Tongue (tissue), 1 donor: ENCODE measurements at regions not wholly inside any gene's neighbourhood (a gene's known extent, or its start where the extent isn't known, plus 50 kb on each side); places are given as distances from the start of the nearest gene placed in this dataset.
A peak's percentile ranks its signal among the peaks of the same experiment; 100 is the strongest.

Experiments
- DNase-seq: peaks from one replicate; pipeline ENCODE4 v3.0.0-alpha.2; 2015

GRCh38 chr2:235170016-235170415, 218.2 kb downstream of the SH3BP4 start:
- peak; percentile 45 for DNase-seq

- peak; percentile 80 for DNase-seq
Measured at GRCh38 chr2:235170536-235171521, 219.0 kb downstream of the SH3BP4 start.

GRCh38 chr2:235171550-235172031, 219.8 kb downstream of the SH3BP4 start:
- DNase-seq, result no peak

- no peak for DNase-seq
Measured at GRCh38 chr2:235180642-235181041, 228.8 kb downstream of the SH3BP4 start.

- no peak for DNase-seq
Measured at GRCh38 chr2:235183786-235184185, 232.0 kb downstream of the SH3BP4 start.

GRCh38 chr2:235187806-235188205, 236.0 kb downstream of the SH3BP4 start:
- DNase-seq, result no peak

- no peak for DNase-seq
Measured at GRCh38 chr2:235191486-235191885, 239.7 kb downstream of the SH3BP4 start.

- peak; percentile 65 for DNase-seq
Measured at GRCh38 chr2:235191978-235192377, 240.2 kb downstream of the SH3BP4 start.

- DNase-seq, result no peak
Measured at GRCh38 chr2:235194351-235194750, 242.5 kb downstream of the SH3BP4 start.

- no peak for DNase-seq
Measured at GRCh38 chr2:235194836-235195235, 243.0 kb downstream of the SH3BP4 start.

GRCh38 chr2:235195921-235196320, 244.1 kb downstream of the SH3BP4 start:
- DNase-seq, result no peak

- DNase-seq, result no peak
Measured at GRCh38 chr2:235199128-235199527, 247.3 kb downstream of the SH3BP4 start.

- DNase-seq, result no peak
Measured at GRCh38 chr2:235200216-235200615, 248.4 kb downstream of the SH3BP4 start.

GRCh38 chr2:235201756-235202155, 249.9 kb downstream of the SH3BP4 start:
- peak; percentile 32 for DNase-seq

- no peak for DNase-seq
Measured at GRCh38 chr2:235204948-235205347, 253.1 kb downstream of the SH3BP4 start.

GRCh38 chr2:235206399-235206798, 254.6 kb downstream of the SH3BP4 start:
- DNase-seq, result no peak

- no peak for DNase-seq
Measured at GRCh38 chr2:235206980-235207579, 255.3 kb downstream of the SH3BP4 start.

GRCh38 chr2:235211056-235211455, 259.2 kb downstream of the SH3BP4 start:
- no peak for DNase-seq

- no peak for DNase-seq
Measured at GRCh38 chr2:235212501-235213158, 260.8 kb downstream of the SH3BP4 start.

GRCh38 chr2:235215248-235215647, 263.4 kb downstream of the SH3BP4 start:
- no peak for DNase-seq

GRCh38 chr2:235216901-235217300, 265.1 kb downstream of the SH3BP4 start:
- DNase-seq, result no peak

GRCh38 chr2:235217846-235218245, 266.0 kb downstream of the SH3BP4 start:
- no peak for DNase-seq

- DNase-seq, result no peak
Measured at GRCh38 chr2:235218486-235218907, 266.7 kb downstream of the SH3BP4 start.
